Ovary (tissue), 7 donors: ENCODE measurements at regions not wholly inside any gene's neighbourhood (a gene's known extent, or its start where the extent isn't known, plus 50 kb on each side); places are given as distances from the start of the nearest gene placed in this dataset.

Source experiments
- DNase-seq, 5 donors: peaks; one replicate each; pipeline ENCODE4 v3.0.0-alpha.2; 2019 to 2020
- H3K27ac ChIP-seq, 2 donors: fragments of 200-600 bp; one replicate each; pipeline versions ENCODE4 v1.5.1 to v1.8.0; 2019 to 2022
- H3K27me3 ChIP-seq: fragments of 200-600 bp; one replicate; pipeline ENCODE4 v1.8.0; 2022
- H3K36me3 ChIP-seq: fragments of 200-600 bp; sonication (generic); one replicate; pipeline ENCODE4 v1.5.1; 2019
- H3K4me1 ChIP-seq: one replicate; pipeline ENCODE4 v1.8.1; 2013; ENCODE audit warnings: mild to moderate bottlenecking, moderate library complexity; ENCODE audit not compliant: insufficient read depth
- H3K4me3 ChIP-seq: fragments of 200-600 bp; sonication (generic); one replicate; pipeline ENCODE4 v1.5.1; 2017
- H3K9me3 ChIP-seq, 2 donors: fragments of 200-600 bp in 1 of 2; sonication (generic) in 1 of 2; one replicate each; pipeline versions ENCODE4 v1.5.1 to v1.8.1; 2013 to 2019; ENCODE audit warnings: mild to moderate bottlenecking in 1 of 2, moderate library complexity in 1 of 2
- CTCF ChIP-seq, 3 donors: fragments of 450-650 bp in 2 of 3; fragments of 200-600 bp in 1 of 3; IDR thresholded peaks; one replicate each; pipeline versions ENCODE4 v1.5.1 to v1.8.0; 2016 to 2022; ENCODE audit warnings: antibody characterized with exemption in 3 of 3, mild to moderate bottlenecking in 1 of 3
- EP300 ChIP-seq: sonication (generic); formaldehyde crosslinking; IDR thresholded peaks from one replicate; pipeline ENCODE4 v1.6.1; 2017; ENCODE audit warnings: antibody characterized with exemption
- POLR2A ChIP-seq: fragments of 450-650 bp; IDR thresholded peaks from one replicate; pipeline ENCODE4 v1.6.1; 2017; ENCODE audit warnings: antibody characterized with exemption, mild to moderate bottlenecking, moderate library complexity
- WGBS, 3 donors: extraction: QIAGEN DNeasy Blood & Tissue Kit in 1 of 3; methylation state at CpG; one replicate each; pipeline versions ENCODE4 v1.1.5 to v1.1.7; 2013 to 2017; 5-methylcytosine and 5-hydroxymethylcytosine counted together
- intact Hi-C, 4 donors: fragments of 100-400 bp; cut with DNase I; formaldehyde crosslinking; loops; one replicate each; pipeline versions ENCODE4 v1.11.0 to v1.15.1; 2022 to 2023
- donor health status: DM: no; HTN: no; CAD: no; lungs with moderate emphysema.
- donor health status: DM: no; HTN: no; CAD: no.
- donor health status: Bipolar disorder and iron deficiency.
- donor health status: DM: no; HTN: no; CAD: no.
- donor health status: DM: yes; HTN: yes; CAD: no.

- intact Hi-C loops = no loop called here
- no peak for TF ChIP-seq POLR2A
- TF ChIP-seq CTCF (IDR thresholded peaks at IDR 0.05) = no peak
- H3K4me1 ChIP-seq = no peaks in the 10 kb centered on the region
- DNase-seq = no peak
- no peak overlapping the region for H3K27ac ChIP-seq
- H3K9me3 ChIP-seq = no peaks in the 10 kb centered on the region
- WGBS, 3 donors = 84 to 91% (median 87%) methylated on average over 4 of the region's 4 CpGs
- no peak overlapping the region for H3K4me3 ChIP-seq
- no peaks in the 10 kb centered on the region for H3K36me3 ChIP-seq
- no peaks in the 10 kb centered on the region for H3K27me3 ChIP-seq
Measured at GRCh38 chr6:17039266-17039665, 62.6 kb upstream of the STMND1 start.

- Histone ChIP-seq H3K27me3 (no peaks in the 10 kb centered on the region), H3K36me3 (no peaks in the 10 kb centered on the region), H3K9me3 (no peaks in the 10 kb centered on the region), H3K4me3 (no peak overlapping the region), H3K4me1 (no peaks in the 10 kb centered on the region), H3K27ac (no peak overlapping the region)
- intact Hi-C loops = no loop called here
- no peak for DNase-seq
- TF ChIP-seq EP300 = no peak
- no peak for TF ChIP-seq POLR2A
- TF ChIP-seq CTCF (IDR thresholded peaks at IDR 0.05) = no peak
- WGBS, 3 donors = 62 to 69% (median 68%) methylated on average over 2 of the region's 2 CpGs
Measured at GRCh38 chr6:17038316-17038715, 63.5 kb upstream of the STMND1 start.

GRCh38 chr6:17036065-17036393 lies 65.8 kb upstream of the STMND1 start:
- Histone ChIP-seq H3K36me3 (no peaks in the 10 kb centered on the region), H3K27ac (no peak overlapping the region), H3K4me1 (peaks cover 3% of the 10 kb centered on the region), H3K27me3 (no peaks in the 10 kb centered on the region), H3K9me3 (no peaks in the 10 kb centered on the region), H3K4me3 (no peak overlapping the region)
- intact Hi-C loops = no loop called here
- TF ChIP-seq POLR2A (no peak), CTCF (IDR thresholded peaks at IDR 0.05) (no peak), EP300 (no peak)
- 81 to 90% (median 86%) methylated on average over 5 of the region's 5 CpGs for WGBS, 3 donors
- DNase-seq = no peak

- H3K36me3 ChIP-seq = no peaks in the 10 kb centered on the region
- 47 to 63% (median 59%) methylated on average over 8 of the region's 8 CpGs for WGBS, 3 donors
- H3K4me1 ChIP-seq = peaks cover 3% of the 10 kb centered on the region
- H3K27me3 ChIP-seq = no peaks in the 10 kb centered on the region
- H3K9me3 ChIP-seq = no peaks in the 10 kb centered on the region
- intact Hi-C loops = no loop called here
- no peak for DNase-seq
- TF ChIP-seq EP300 = no peak
- no peak for TF ChIP-seq CTCF (IDR thresholded peaks at IDR 0.05)
- no peak for TF ChIP-seq POLR2A
- no peak overlapping the region for H3K27ac ChIP-seq
- no peak overlapping the region for H3K4me3 ChIP-seq
Measured at GRCh38 chr6:17035257-17036064, 66.4 kb upstream of the STMND1 start.
